Frontal cortex (tissue), 3 donors: ENCODE measurements at regions not wholly inside any gene's neighbourhood (a gene's known extent, or its start where the extent isn't known, plus 50 kb on each side); places are given as distances from the start of the nearest gene placed in this dataset.
"Not testable (repeated sequence)": the region's sequence is repeated elsewhere in the genome, so short reads cannot be mapped to it uniquely, and the experiment has no call there.

Experiments used
- DNase-seq, 2 donors: peaks; one replicate each; pipeline ENCODE4 v3.0.0; 2012; ENCODE audit warnings: low spot score in 2 of 2
- FAIRE-seq: peaks from 2 replicates; lab custom pipeline; 2012; peaks lifted over from hg19 to GRCh38; lab: Jason Lieb, UNC
- donor health status: control.
- donor health status: control.
- donor health status: control.

GRCh38 chr3:56929809-56930615 lies 128.3 kb upstream of the ARHGEF3 start:
- FAIRE-seq: no peak

GRCh38 chr3:56928379-56929068 lies 126.8 kb upstream of the ARHGEF3 start:
- DNase-seq (no peak), FAIRE-seq (no peak)

More at GRCh38 chr3:56929809-56930615, 128.3 kb upstream of the ARHGEF3 start:
- DNase-seq: no peak

GRCh38 chr3:56927855-56928254 lies 126.1 kb upstream of the ARHGEF3 start:
- FAIRE-seq: no peak
- no peak for DNase-seq

- DNase-seq (no peak), FAIRE-seq (no peak)
Observed at GRCh38 chr3:56926947-56927282, 125.2 kb upstream of the ARHGEF3 start.

GRCh38 chr3:56926243-56926946 lies 124.6 kb upstream of the ARHGEF3 start:
- no peak for DNase-seq
- no peak for FAIRE-seq

- not testable (repeated sequence) for FAIRE-seq
Observed at GRCh38 chr3:56924700-56925099, 123.0 kb upstream of the ARHGEF3 start.

GRCh38 chr3:56923526-56924224 lies 121.9 kb upstream of the ARHGEF3 start:
- DNase-seq (no peak), FAIRE-seq (no peak)

More at GRCh38 chr3:56924700-56925099, 123.0 kb upstream of the ARHGEF3 start:
- DNase-seq: not testable (repeated sequence)

- DNase-seq (no peak), FAIRE-seq (no peak)
Observed at GRCh38 chr3:56921573-56922453, 120.1 kb upstream of the ARHGEF3 start.

GRCh38 chr3:56919797-56920195 lies 118.0 kb upstream of the ARHGEF3 start:
- DNase-seq (no peak), FAIRE-seq (no peak)

GRCh38 chr3:56919137-56919796 lies 117.5 kb upstream of the ARHGEF3 start:
- no peak for DNase-seq
- no peak for FAIRE-seq

GRCh38 chr3:56918111-56918568 lies 116.4 kb upstream of the ARHGEF3 start:
- FAIRE-seq: no peak
- no peak for DNase-seq

- DNase-seq: no peak
- no peak for FAIRE-seq
Observed at GRCh38 chr3:56917361-56918110, 115.8 kb upstream of the ARHGEF3 start.

- FAIRE-seq (no peak), DNase-seq (no peak)
Observed at GRCh38 chr3:56916716-56917360, 115.1 kb upstream of the ARHGEF3 start.

- DNase-seq: no peak
- FAIRE-seq: no peak
Observed at GRCh38 chr3:56915966-56916586, 114.3 kb upstream of the ARHGEF3 start.

- DNase-seq (no peak), FAIRE-seq (no peak)
Observed at GRCh38 chr3:56914646-56915045, 112.9 kb upstream of the ARHGEF3 start.

- no peak for FAIRE-seq
Observed at GRCh38 chr3:56911363-56911762, 109.6 kb upstream of the ARHGEF3 start.

GRCh38 chr3:56909349-56909748 lies 107.6 kb upstream of the ARHGEF3 start:
- DNase-seq: no peak
- no peak for FAIRE-seq

More at GRCh38 chr3:56911363-56911762, 109.6 kb upstream of the ARHGEF3 start:
- no peak for DNase-seq
